Right lobe of liver (tissue), 6 donors: ENCODE measurements at regions not wholly inside any gene's neighbourhood (a gene's known extent, or its start where the extent isn't known, plus 50 kb on each side); places are given as distances from the start of the nearest gene placed in this dataset.

Source experiments
- ATAC-seq, 4 donors: fragments of 200-7000 bp; cut with Tn5 transposase; one replicate each; pipeline ENCODE4 v1.9.1; 2020; ENCODE audit warnings: mild to moderate bottlenecking in 4 of 4, moderate library complexity in 4 of 4
- DNase-seq, 3 donors: peaks; one replicate each; pipeline ENCODE4 v3.0.0-alpha.2; 2020
- H3K27ac ChIP-seq, 3 donors: fragments of 200-600 bp; one replicate each; pipeline ENCODE4 v1.8.0; 2022
- H3K27me3 ChIP-seq, 2 donors: fragments of 200-600 bp; one replicate each; pipeline ENCODE4 v1.8.0; 2022
- H3K36me3 ChIP-seq, 4 donors: fragments of 200-600 bp; sonication (generic) in 1 of 4; one replicate each; pipeline versions ENCODE4 v1.5.1 to v1.8.0; 2017 to 2022; ENCODE audit warnings: control low read depth in 1 of 4
- H3K4me1 ChIP-seq, 4 donors: fragments of 200-600 bp; sonication (generic) in 1 of 4; one replicate each; pipeline versions ENCODE4 v1.5.1 to v1.8.0; 2017 to 2022; ENCODE audit warnings: control low read depth in 1 of 4
- H3K4me3 ChIP-seq, 3 donors: fragments of 200-600 bp; one replicate each; pipeline ENCODE4 v1.8.0; 2022
- H3K9me3 ChIP-seq, 4 donors: fragments of 200-600 bp; sonication (generic) in 1 of 4; one replicate each; pipeline versions ENCODE4 v1.5.1 to v1.8.0; 2017 to 2022; ENCODE audit warnings: control low read depth in 1 of 4
- CTCF ChIP-seq, 4 donors: fragments of 200-600 bp in 3 of 4; fragments of 450-650 bp in 1 of 4; IDR thresholded peaks; one replicate each; pipeline versions ENCODE4 v1.5.1 to v1.8.0; 2016 to 2022; ENCODE audit warnings: antibody characterized with exemption in 4 of 4, mild to moderate bottlenecking in 2 of 4
- POLR2A ChIP-seq: fragments of 450-650 bp; IDR thresholded peaks from one replicate; pipeline ENCODE4 v1.6.1; 2017; ENCODE audit warnings: antibody characterized with exemption, mild to moderate bottlenecking
- WGBS: methylation state at CpG from one replicate; pipeline ENCODE4 v1.1.6; 2018; ENCODE audit warnings: low coverage, low lambda C conversion rate; ENCODE audit not compliant: insufficient coverage; ENCODE audit errors: missing lambda C conversion rate; 5-methylcytosine and 5-hydroxymethylcytosine counted together
- intact Hi-C, 2 donors: fragments of 100-400 bp; cut with DNase I; formaldehyde crosslinking; loops; one replicate each; pipeline versions ENCODE4 v1.11.2 to v1.14.1; 2022
- donor health status: DM: no; HTN: yes; CAD: no.
- donor health status: DM: no; HTN: no; CAD: no.
- donor health status: DM: no; HTN: no; CAD: no.
- donor health status: DM: no; HTN: yes; CAD: no.
- donor health status: DM: no; HTN: yes; CAD: no.

GRCh38 chr12:85574291-85574690, 261.9 kb downstream of the RASSF9 start:
- Histone ChIP-seq H3K27ac (no peak overlapping the region), H3K27me3 (no peaks in the 10 kb centered on the region), H3K4me1 (no peaks in the 10 kb centered on the region), H3K4me3 (no peak overlapping the region), H3K36me3 (no peaks in the 10 kb centered on the region), H3K9me3 (no peaks in the 10 kb centered on the region)
- no peak for TF ChIP-seq CTCF (IDR thresholded peaks at IDR 0.05)
- no peak for TF ChIP-seq POLR2A
- intact Hi-C loops = no loop called here
- ATAC-seq (no peak), DNase-seq (no peak)
- WGBS = 53% methylated on average over 3 of the region's 3 CpGs

GRCh38 chr12:85575120-85576096, 260.8 kb downstream of the RASSF9 start:
- no peak overlapping the region for H3K4me3 ChIP-seq
- peak; percentile 84 to 93 (median 92) for ATAC-seq
- WGBS = 44% methylated on average over 7 of the region's 7 CpGs
- no peaks in the 10 kb centered on the region for H3K4me1 ChIP-seq
- intact Hi-C loops = no loop called here
- no peaks in the 10 kb centered on the region for H3K9me3 ChIP-seq
- TF ChIP-seq POLR2A = no peak
- peak; percentile 56 to 77 (median 66) for TF ChIP-seq CTCF (IDR thresholded peaks at IDR 0.05)
- DNase-seq = peak in 1 of 3 donors; percentile 52
- H3K27me3 ChIP-seq = no peaks in the 10 kb centered on the region
- H3K27ac ChIP-seq = no peak overlapping the region
- H3K36me3 ChIP-seq = no peaks in the 10 kb centered on the region

- no peaks in the 10 kb centered on the region for H3K27me3 ChIP-seq
- DNase-seq = no peak
- no peak overlapping the region for H3K27ac ChIP-seq
- TF ChIP-seq CTCF (IDR thresholded peaks at IDR 0.05) = no peak
- no peak for TF ChIP-seq POLR2A
- no peak overlapping the region for H3K4me3 ChIP-seq
- no peaks in the 10 kb centered on the region for H3K36me3 ChIP-seq
- intact Hi-C loops = no loop called here
- 49% methylated on average over 3 of the region's 3 CpGs for whole genome bisulfite sequencing
- H3K4me1 ChIP-seq = no peaks in the 10 kb centered on the region
- H3K9me3 ChIP-seq = no peaks in the 10 kb centered on the region
- ATAC-seq = peak; percentile 68 to 88 (median 78)
Measured at GRCh38 chr12:85580562-85581168, 255.5 kb downstream of the RASSF9 start.

GRCh38 chr12:85587158-85587557, 249.1 kb downstream of the RASSF9 start:
- Histone ChIP-seq H3K27me3 (no peaks in the 10 kb centered on the region), H3K9me3 (no peaks in the 10 kb centered on the region), H3K4me1 (no peaks in the 10 kb centered on the region), H3K4me3 (no peak overlapping the region), H3K36me3 (no peaks in the 10 kb centered on the region), H3K27ac (no peak overlapping the region)
- no peak for ATAC-seq
- WGBS = 72% methylated on average over 3 of the region's 3 CpGs
- intact Hi-C loops = no loop called here
- no peak for DNase-seq
- TF ChIP-seq POLR2A = no peak
- TF ChIP-seq CTCF (IDR thresholded peaks at IDR 0.05) = no peak
